Neural cell (in vitro differentiated cells): ENCODE measurements at regions not wholly inside any gene's neighbourhood (a gene's known extent, or its start where the extent isn't known, plus 50 kb on each side); places are given as distances from the start of the nearest gene placed in this dataset.
A peak's percentile ranks its signal among the peaks of the same experiment; 100 is the strongest.

Experiments used
- H2AFZ ChIP-seq: fragments of 200-600, 300-800 bp; sonication (generic), shearing (Covaris generic); 2 replicates; pipeline ENCODE4 v1.6.0; 2014; ENCODE audit warnings: low read depth, mild to moderate bottlenecking, antibody characterized with exemption, low read length, moderate library complexity
- H3F3A ChIP-seq: fragments of 200-600 bp; shearing (Covaris generic); 2 replicates; pipeline ENCODE4 v1.6.1; 2016; ENCODE audit warnings: mild to moderate bottlenecking, moderate library complexity, mixed read lengths, antibody characterized with exemption, low read length; ENCODE audit not compliant: insufficient read depth, poor library complexity, severe bottlenecking
- H3K27ac ChIP-seq: fragments of 200-600, 300-800 bp; sonication (generic), shearing (Covaris generic); 2 replicates; pipeline ENCODE4 v1.5.1; 2014; ENCODE audit warnings: mild to moderate bottlenecking, low read length, moderate library complexity
- H3K27me3 ChIP-seq: fragments of 300-800, 200-600 bp; sonication (generic), shearing (Covaris generic); 2 replicates; pipeline ENCODE4 v1.6.0; 2014; ENCODE audit warnings: mild to moderate bottlenecking, low read depth, low read length, moderate library complexity; ENCODE audit not compliant: insufficient read depth
- H3K36me3 ChIP-seq: fragments of 300-800, 200-600 bp; sonication (generic), shearing (Covaris generic); 2 replicates; pipeline ENCODE4 v1.5.1; 2014; ENCODE audit warnings: mild to moderate bottlenecking, antibody characterized with exemption, low read length, moderate library complexity; ENCODE audit not compliant: insufficient read depth
- H3K4me2 ChIP-seq: fragments of 300-800, 200-600 bp; sonication (generic), shearing (Covaris generic); 2 replicates; pipeline ENCODE4 v1.6.0; 2014; ENCODE audit warnings: mild to moderate bottlenecking, low read length
- H3K4me3 ChIP-seq: fragments of 300-800, 200-600 bp; sonication (generic), shearing (Covaris generic); 2 replicates; pipeline ENCODE4 v1.5.1; 2014; ENCODE audit warnings: mild to moderate bottlenecking, low read length, moderate library complexity
- H3K79me2 ChIP-seq: fragments of 200-600 bp; shearing (Covaris generic); replicated peaks from 2 replicates; pipeline ENCODE4 v1.6.0; 2014; ENCODE audit warnings: mild to moderate bottlenecking, low read length, moderate library complexity; ENCODE audit not compliant: insufficient read depth
- H3K9ac ChIP-seq: fragments of 300-800, 200-600 bp; sonication (generic), shearing (Covaris generic); 2 replicates; pipeline ENCODE4 v1.6.1; 2016; ENCODE audit warnings: mild to moderate bottlenecking, low read length, mixed read lengths
- H3K9me2 ChIP-seq: fragments of 200-600 bp; shearing (Covaris generic); 2 replicates; pipeline ENCODE4 v1.6.1; 2016; ENCODE audit warnings: mild to moderate bottlenecking, low read length, mixed read lengths; ENCODE audit not compliant: insufficient read depth
- H3K9me3 ChIP-seq: fragments of 200-600, 300-800 bp; sonication (generic), shearing (Covaris generic); 2 replicates; pipeline ENCODE4 v1.6.1; 2016; ENCODE audit warnings: mild to moderate bottlenecking, mixed run types, low read length, moderate library complexity, mixed read lengths
- H4K20me1 ChIP-seq: fragments of 200-600 bp; shearing (Covaris generic); 2 replicates; pipeline ENCODE4 v1.6.1; 2016; ENCODE audit warnings: mild to moderate bottlenecking, mixed run types; ENCODE audit not compliant: insufficient read depth
- CTCF ChIP-seq: fragments of 450-650 bp; IDR thresholded peaks from 2 replicates; pipeline ENCODE4 v1.5.1; 2014; ENCODE audit warnings: antibody characterized with exemption, mild to moderate bottlenecking, moderate library complexity; ENCODE audit not compliant: poor library complexity, severe bottlenecking
- EP300 ChIP-seq: fragments of 450-650 bp; conservative IDR thresholded peaks from 2 replicates; pipeline ENCODE4 v1.6.1; 2014; ENCODE audit warnings: antibody characterized with exemption, mild to moderate bottlenecking, moderate library complexity; ENCODE audit not compliant: poor library complexity, severe bottlenecking
- EZH2 ChIP-seq: fragments of 200-600, 300-800 bp; shearing (Covaris generic), sonication (generic); IDR thresholded peaks from 2 replicates; pipeline ENCODE4 v1.6.1; 2014; ENCODE audit warnings: antibody characterized with exemption, low read length, borderline replicate concordance, mild to moderate bottlenecking; ENCODE audit not compliant: insufficient read depth, poor library complexity, severe bottlenecking
- MXI1 ChIP-seq: fragments of 450-650 bp; conservative IDR thresholded peaks from 2 replicates; pipeline ENCODE4 v1.6.1; 2014; ENCODE audit warnings: antibody characterized with exemption, mild to moderate bottlenecking; ENCODE audit not compliant: poor library complexity, severe bottlenecking
- POLR2AphosphoS5 ChIP-seq: IDR thresholded peaks from 2 replicates; pipeline ENCODE4 v1.6.1; 2012
- RAD21 ChIP-seq: fragments of 450-650 bp; conservative IDR thresholded peaks from 2 replicates; pipeline ENCODE4 v1.6.1; 2014; ENCODE audit warnings: antibody characterized with exemption, mild to moderate bottlenecking, moderate library complexity
- REST ChIP-seq: IDR thresholded peaks from 2 replicates; pipeline ENCODE4 v1.6.1; 2012; ENCODE audit warnings: borderline replicate concordance
- SMC3 ChIP-seq: fragments of 450-650 bp; conservative IDR thresholded peaks from 2 replicates; pipeline ENCODE4 v1.6.1; 2014; ENCODE audit warnings: antibody characterized with exemption, mild to moderate bottlenecking, moderate library complexity; ENCODE audit not compliant: poor library complexity
- TAF1 ChIP-seq: IDR thresholded peaks from 2 replicates; pipeline ENCODE4 v1.6.1; 2012; ENCODE audit warnings: low read depth

GRCh38 chr20:55530763-55531162 is 474.6 kb downstream of the CBLN4 start:
- no peaks in the 10 kb centered on the region for H3K27me3 ChIP-seq
- H3K27ac ChIP-seq = peak overlapping the region; percentile 45
- no peak for TF ChIP-seq POLR2AphosphoS5
- no peak for TF ChIP-seq RAD21
- no peak for TF ChIP-seq EZH2
- no peak for TF ChIP-seq REST
- TF ChIP-seq MXI1 = no peak
- TF ChIP-seq CTCF = no peak
- no peak for TF ChIP-seq TAF1
- no peak for TF ChIP-seq EP300
- no peak overlapping the region for H2AFZ ChIP-seq
- no peak overlapping the region for H3K4me2 ChIP-seq
- no peaks in the 10 kb centered on the region for H3K36me3 ChIP-seq
- no peaks in the 10 kb centered on the region for H3K9me3 ChIP-seq
- H3K79me2 ChIP-seq = no peaks in the 10 kb centered on the region
- no peak overlapping the region for H3K4me3 ChIP-seq
- no peak overlapping the region for H3K9ac ChIP-seq
- no peaks in the 10 kb centered on the region for H3F3A ChIP-seq
- H4K20me1 ChIP-seq = no peaks in the 10 kb centered on the region
- no peaks in the 10 kb centered on the region for H3K9me2 ChIP-seq

GRCh38 chr20:55528482-55528881 is 476.8 kb downstream of the CBLN4 start:
- Histone ChIP-seq H3K9me3 (no peaks in the 10 kb centered on the region), H3F3A (no peaks in the 10 kb centered on the region), H3K9ac (no peak overlapping the region), H3K27ac (no peak overlapping the region), H4K20me1 (no peaks in the 10 kb centered on the region), H3K27me3 (no peaks in the 10 kb centered on the region), H3K4me3 (no peak overlapping the region), H2AFZ (no peak overlapping the region), H3K9me2 (no peaks in the 10 kb centered on the region), H3K79me2 (no peaks in the 10 kb centered on the region), H3K36me3 (no peaks in the 10 kb centered on the region), H3K4me2 (no peak overlapping the region)
- TF ChIP-seq TAF1 (no peak), EP300 (no peak), RAD21 (no peak), CTCF (no peak), MXI1 (no peak), POLR2AphosphoS5 (no peak), REST (no peak), EZH2 (no peak), SMC3 (no peak)
